ENCODE measurements at regions not wholly inside any gene's neighbourhood (a gene's known extent, or its start where the extent isn't known, plus 50 kb on each side); places are given as distances from the start of the nearest gene placed in this dataset.
A peak's percentile ranks its signal among the peaks of the same experiment; 100 is the strongest.
"Not testable (repeated sequence)": the region's sequence is repeated elsewhere in the genome, so short reads cannot be mapped to it uniquely, and the experiment has no call there.

DNA sequence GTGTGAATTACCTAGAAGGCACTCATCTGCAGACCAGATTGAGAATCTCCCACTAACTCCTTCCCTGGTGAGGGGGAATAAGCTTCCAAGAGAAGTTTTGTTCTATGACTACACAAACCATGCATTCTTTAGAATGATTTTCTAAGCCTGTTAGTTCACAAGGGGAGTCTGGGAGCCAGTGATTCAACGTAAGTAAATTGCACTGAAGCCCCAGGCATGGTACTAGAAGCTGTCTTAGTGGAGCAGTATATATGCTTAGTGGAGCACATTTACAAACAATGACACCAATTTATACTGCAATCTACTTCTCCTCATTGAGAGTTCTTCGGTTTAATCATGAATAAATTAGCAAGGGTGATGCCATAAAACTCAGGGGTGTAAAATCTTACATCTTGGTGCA, 209.9 kb upstream of the LRRC61 start:
- WGBS (ENCODE audit: missing lambda C conversion rate): 3% methylated on average over 2 of the region's 2 CpGs
- not testable (repeated sequence) for H3K4me3 ChIP-seq

DNA sequence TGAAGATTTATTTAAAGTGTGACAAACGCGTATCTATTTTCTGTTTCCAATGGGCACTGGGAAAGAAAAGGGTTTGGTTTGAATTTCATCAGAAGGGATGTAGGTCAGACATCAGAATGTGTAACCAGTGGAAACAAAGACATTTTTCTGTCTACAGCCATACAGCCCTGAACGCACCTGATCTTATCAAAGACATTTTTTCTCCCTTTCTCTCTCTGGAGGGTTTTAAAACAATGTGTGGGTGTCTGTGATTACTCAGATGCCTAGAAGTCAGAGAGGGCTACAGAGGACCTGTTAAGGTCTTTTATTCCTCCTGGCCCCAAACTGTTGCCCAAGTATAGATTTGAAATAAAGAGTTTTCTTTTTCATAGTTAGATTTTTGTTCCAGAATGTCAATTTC, 208.6 kb upstream of the LRRC61 start:
- H3K4me2 ChIP-seq; H3K27ac ChIP-seq; H3K4me1 ChIP-seq; DNase-seq (ENCODE audit: low read depth in 1 of 2, low spot score in 1 of 2); FAIRE-seq; CTCF ChIA-PET; H3K4me3 ChIP-seq; ATAC-seq; POLR2A ChIA-PET; H3K9me3 ChIP-seq: not testable (repeated sequence)
- WGBS (ENCODE audit: missing lambda C conversion rate): 61% methylated on average over 3 of the region's 3 CpGs

More for the DNA sequence above, 209.9 kb upstream of the LRRC61 start:
- FAIRE-seq; H3K9me3 ChIP-seq; H3K4me1 ChIP-seq; ATAC-seq; POLR2A ChIA-PET; H3K27ac ChIP-seq; H3K4me2 ChIP-seq; DNase-seq (ENCODE audit: low read depth in 1 of 2, low spot score in 1 of 2): not testable (repeated sequence)
- CTCF ChIA-PET: interaction anchor here (0.7 kb wide), 1 partner anchor 676 kb away, joined by 3 read pairs; no protein-coding TSS in a partner anchor

DNA sequence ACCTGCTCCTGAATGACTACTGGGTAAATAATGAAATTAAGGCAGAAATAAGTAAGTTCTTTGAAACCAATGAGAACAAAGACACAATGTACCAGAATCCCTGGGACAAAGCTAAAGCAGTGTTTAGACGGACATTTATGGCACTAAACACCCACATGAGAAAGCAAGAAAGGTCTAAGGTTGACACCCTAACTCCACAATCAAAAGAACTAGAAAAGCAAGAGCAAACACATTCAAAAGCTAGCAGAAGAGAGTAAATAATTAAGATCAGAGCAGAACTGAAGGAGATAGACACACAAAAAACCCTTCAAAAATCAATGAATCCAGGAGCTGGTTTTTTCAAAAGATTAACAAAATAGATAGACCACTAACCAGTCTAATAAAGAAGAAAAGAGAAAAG, 203.2 kb upstream of the LRRC61 start:
- 0% methylated on average over 1 of the region's 1 CpG for WGBS (ENCODE audit: missing lambda C conversion rate)
- POLR2A ChIA-PET; H3K4me2 ChIP-seq; H3K4me3 ChIP-seq; CTCF ChIA-PET; H3K4me1 ChIP-seq; ATAC-seq; DNase-seq (ENCODE audit: low read depth in 1 of 2, low spot score in 1 of 2); H3K27ac ChIP-seq; FAIRE-seq; H3K9me3 ChIP-seq: not testable (repeated sequence)

DNA sequence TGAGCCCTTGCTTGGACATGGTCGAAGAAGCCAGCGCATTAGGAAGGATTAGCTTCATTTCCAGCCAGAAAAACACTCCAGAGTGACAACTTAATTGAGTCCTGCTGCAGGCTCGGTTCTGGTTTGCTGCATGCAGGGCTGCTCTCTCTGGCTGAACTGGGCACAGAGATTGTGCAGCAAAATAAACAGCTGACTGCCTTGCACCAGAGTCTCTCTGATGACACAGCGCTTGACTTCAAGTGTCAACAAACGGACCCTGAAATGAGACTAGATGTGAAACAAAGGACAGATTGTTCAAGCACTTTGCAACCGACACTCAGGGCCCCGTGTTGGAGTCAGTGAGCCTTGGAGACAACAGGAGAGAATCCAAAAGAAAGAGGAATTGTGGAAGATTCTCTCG, 197.3 kb upstream of the LRRC61 start:
- DNase-seq (ENCODE audit: low read depth in 1 of 2, low spot score in 1 of 2); H3K27ac ChIP-seq; POLR2A ChIA-PET; H3K9me3 ChIP-seq; CTCF ChIA-PET; H3K4me3 ChIP-seq; H3K4me1 ChIP-seq; FAIRE-seq; ATAC-seq; H3K4me2 ChIP-seq: not testable (repeated sequence)
- 20% methylated on average over 8 of the region's 8 CpGs for WGBS (ENCODE audit: missing lambda C conversion rate)

GRCh38 chr7:150134451-150134850, 188.7 kb upstream of the LRRC61 start:
- ATAC-seq: not testable (repeated sequence)

GRCh38 chr7:150135620-150136190, 187.4 kb upstream of the LRRC61 start:
- H3K4me3 ChIP-seq; POLR2A ChIA-PET; H3K9me3 ChIP-seq; H3K4me1 ChIP-seq; H3K27ac ChIP-seq; CTCF ChIA-PET; ATAC-seq; DNase-seq (ENCODE audit: low read depth in 1 of 2, low spot score in 1 of 2); H3K4me2 ChIP-seq; FAIRE-seq: not testable (repeated sequence)
- 29% methylated on average over 8 of the region's 8 CpGs for WGBS (ENCODE audit: missing lambda C conversion rate)

More at GRCh38 chr7:150134451-150134850, 188.7 kb upstream of the LRRC61 start:
- H3K27ac ChIP-seq; POLR2A ChIA-PET; H3K4me2 ChIP-seq; DNase-seq (ENCODE audit: low read depth in 1 of 2, low spot score in 1 of 2); H3K4me1 ChIP-seq; FAIRE-seq; H3K9me3 ChIP-seq; H3K4me3 ChIP-seq; CTCF ChIA-PET: not testable (repeated sequence)
- WGBS (ENCODE audit: missing lambda C conversion rate): 24% methylated on average over 7 of the region's 7 CpGs

GRCh38 chr7:150139840-150140239, 183.3 kb upstream of the LRRC61 start:
- H3K4me2 ChIP-seq; H3K9me3 ChIP-seq; CTCF ChIA-PET; H3K27ac ChIP-seq; ATAC-seq; DNase-seq (ENCODE audit: low read depth in 1 of 2, low spot score in 1 of 2); FAIRE-seq; POLR2A ChIA-PET; H3K4me3 ChIP-seq; H3K4me1 ChIP-seq: not testable (repeated sequence)
- 29% methylated on average over 5 of the region's 5 CpGs for WGBS (ENCODE audit: missing lambda C conversion rate)

DNA sequence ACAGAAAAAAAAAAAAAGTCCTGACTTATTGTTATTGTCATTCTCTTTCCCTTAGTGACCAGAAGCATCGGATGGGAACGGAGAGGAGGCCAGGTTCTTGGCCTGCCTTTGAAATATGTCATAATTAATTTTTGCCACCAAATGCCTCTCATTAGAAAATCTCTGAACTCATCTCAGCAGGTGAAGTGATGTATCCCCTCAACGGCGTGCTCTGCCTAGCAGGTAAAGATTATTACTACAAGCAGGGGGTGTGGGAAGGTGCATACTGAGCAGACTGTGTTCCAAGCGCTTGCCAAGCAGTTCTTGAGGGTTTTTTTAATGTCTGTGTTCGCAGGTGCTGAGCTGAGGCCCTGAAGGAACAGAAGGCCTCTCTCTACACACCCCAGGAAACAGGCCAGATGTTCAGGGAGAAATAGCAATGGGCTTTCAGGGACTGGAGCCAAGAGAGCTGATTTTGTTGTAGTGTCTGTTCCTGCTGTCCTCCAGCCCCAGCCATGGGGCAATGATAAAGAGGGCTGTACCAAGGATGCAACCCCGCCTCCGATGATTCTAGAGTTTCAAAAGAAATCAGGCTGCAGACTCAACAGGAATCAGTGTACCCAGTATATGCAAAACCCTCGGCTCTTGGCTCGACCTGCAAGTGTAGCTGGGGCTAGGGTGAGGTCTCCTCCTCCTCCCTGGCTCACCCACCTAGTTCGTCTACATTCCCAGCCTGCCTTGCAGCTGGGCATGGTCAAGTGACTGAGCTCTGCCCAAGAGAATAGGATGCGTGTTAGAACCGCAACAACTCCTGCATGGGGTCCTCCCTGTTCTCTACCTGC, 181.4 kb upstream of the LRRC61 start:
- FAIRE-seq, ATAC-seq, POLR2A ChIA-PET: not testable (repeated sequence)

GRCh38 chr7:150146124-150146523, 177.0 kb upstream of the LRRC61 start:
- H3K4me2 ChIP-seq; H3K4me3 ChIP-seq; FAIRE-seq; H3K9me3 ChIP-seq; H3K27ac ChIP-seq; DNase-seq (ENCODE audit: low read depth in 1 of 2, low spot score in 1 of 2); POLR2A ChIA-PET; CTCF ChIA-PET; H3K4me1 ChIP-seq; ATAC-seq: not testable (repeated sequence)
- 39% methylated on average over 3 of the region's 3 CpGs for WGBS (ENCODE audit: missing lambda C conversion rate)

More for the DNA sequence above, 181.4 kb upstream of the LRRC61 start:
- CTCF ChIA-PET; H3K27ac ChIP-seq; H3K4me1 ChIP-seq; H3K9me3 ChIP-seq; H3K4me2 ChIP-seq; DNase-seq (ENCODE audit: low read depth in 1 of 2, low spot score in 1 of 2); H3K4me3 ChIP-seq: not testable (repeated sequence)
- 49% methylated on average over 12 of the region's 13 CpGs for WGBS (ENCODE audit: missing lambda C conversion rate)

- H3K4me1 ChIP-seq; H3K27ac ChIP-seq; H3K4me2 ChIP-seq; POLR2A ChIA-PET; H3K4me3 ChIP-seq; DNase-seq (ENCODE audit: low read depth in 1 of 2, low spot score in 1 of 2); H3K9me3 ChIP-seq; CTCF ChIA-PET; ATAC-seq: not testable (repeated sequence)
- FAIRE-seq: peak; percentile 91
- 4% methylated on average over 3 of the region's 3 CpGs for WGBS (ENCODE audit: missing lambda C conversion rate)
These were observed 175.6 kb upstream of the LRRC61 start for GRCh38 chr7:150147524-150147923.

- ATAC-seq; POLR2A ChIA-PET; H3K4me1 ChIP-seq; DNase-seq (ENCODE audit: low read depth in 1 of 2, low spot score in 1 of 2); FAIRE-seq; H3K9me3 ChIP-seq; H3K27ac ChIP-seq; H3K4me3 ChIP-seq; CTCF ChIA-PET; H3K4me2 ChIP-seq: not testable (repeated sequence)
- 20% methylated on average over 4 of the region's 4 CpGs for WGBS (ENCODE audit: missing lambda C conversion rate)
These were observed 167.1 kb upstream of the LRRC61 start for GRCh38 chr7:150156015-150156414.

DNA sequence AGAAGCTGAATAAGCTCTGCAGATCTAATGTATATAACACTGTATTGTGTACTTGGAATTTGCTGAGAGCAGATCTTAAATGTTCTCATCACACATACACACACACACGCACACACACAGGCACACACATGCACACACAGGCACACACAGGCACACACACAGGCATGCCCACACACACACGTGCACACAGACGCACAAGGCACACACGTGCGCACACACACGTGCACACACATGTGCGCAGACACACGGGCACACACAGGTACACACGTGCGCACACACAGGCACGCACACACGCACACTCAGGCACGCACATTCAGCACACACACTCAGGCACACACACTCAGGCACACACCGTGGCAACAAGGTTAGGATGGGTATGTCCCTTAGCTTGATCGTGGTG, 164.5 kb upstream of the LRRC61 start:
- H3K27ac ChIP-seq; FAIRE-seq; DNase-seq (ENCODE audit: low read depth in 1 of 2, low spot score in 1 of 2); H3K4me3 ChIP-seq; POLR2A ChIA-PET; CTCF ChIA-PET; H3K4me2 ChIP-seq; H3K9me3 ChIP-seq; H3K4me1 ChIP-seq; ATAC-seq: not testable (repeated sequence)
- WGBS (ENCODE audit: missing lambda C conversion rate): 46% methylated on average over 3 of the region's 15 CpGs

Data from A549 (cell line).